ENCODE measurements at regions not wholly inside any gene's neighbourhood (a gene's known extent, or its start where the extent isn't known, plus 50 kb on each side); places are given as distances from the start of the nearest gene placed in this dataset.
"Not testable (repeated sequence)": the region's sequence is repeated elsewhere in the genome, so short reads cannot be mapped to it uniquely, and the experiment has no call there.

DNA sequence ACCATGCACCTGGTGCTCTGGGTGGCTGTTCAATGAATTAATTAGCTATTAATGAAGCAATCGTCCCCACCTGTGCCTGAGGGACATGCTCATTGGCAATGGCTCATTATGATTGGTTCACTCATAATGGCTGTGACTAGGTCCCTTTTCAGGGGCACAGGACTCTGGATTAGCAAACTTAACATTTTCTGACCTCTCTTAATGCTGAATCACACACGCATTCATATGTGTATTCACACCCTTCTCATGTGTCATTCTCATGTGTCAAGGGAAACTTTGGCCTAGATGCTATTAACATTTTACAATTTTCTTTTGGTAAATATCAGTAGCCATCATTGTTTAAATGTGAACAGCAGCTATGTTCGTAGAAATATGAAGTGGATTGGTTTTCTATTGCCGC lies 98.9 kb upstream of the PMAIP1 start:
- Histone ChIP-seq H3K4me3 (no peak overlapping the region), H3K27me3 (no peaks in the 10 kb centered on the region), H3K9me3 (no peaks in the 10 kb centered on the region), H3K27ac (no peak overlapping the region), H3K4me1 (no peaks in the 10 kb centered on the region), H3K36me3 (no peaks in the 10 kb centered on the region)
- DNase-seq (ENCODE audit: extremely low spot score in 2 of 2) = no peak
- intact Hi-C loops (cut with DNase I) = no loop called here
- TF ChIP-seq POLR2AphosphoS5 (IDR thresholded peaks at IDR 0.05; ENCODE audit: insufficient read depth in 1 of 2, low read depth in 1 of 2) (no peak), POLR2A (IDR thresholded peaks at IDR 0.05) (no peak)
- TF ChIP-seq, protein P1, sequence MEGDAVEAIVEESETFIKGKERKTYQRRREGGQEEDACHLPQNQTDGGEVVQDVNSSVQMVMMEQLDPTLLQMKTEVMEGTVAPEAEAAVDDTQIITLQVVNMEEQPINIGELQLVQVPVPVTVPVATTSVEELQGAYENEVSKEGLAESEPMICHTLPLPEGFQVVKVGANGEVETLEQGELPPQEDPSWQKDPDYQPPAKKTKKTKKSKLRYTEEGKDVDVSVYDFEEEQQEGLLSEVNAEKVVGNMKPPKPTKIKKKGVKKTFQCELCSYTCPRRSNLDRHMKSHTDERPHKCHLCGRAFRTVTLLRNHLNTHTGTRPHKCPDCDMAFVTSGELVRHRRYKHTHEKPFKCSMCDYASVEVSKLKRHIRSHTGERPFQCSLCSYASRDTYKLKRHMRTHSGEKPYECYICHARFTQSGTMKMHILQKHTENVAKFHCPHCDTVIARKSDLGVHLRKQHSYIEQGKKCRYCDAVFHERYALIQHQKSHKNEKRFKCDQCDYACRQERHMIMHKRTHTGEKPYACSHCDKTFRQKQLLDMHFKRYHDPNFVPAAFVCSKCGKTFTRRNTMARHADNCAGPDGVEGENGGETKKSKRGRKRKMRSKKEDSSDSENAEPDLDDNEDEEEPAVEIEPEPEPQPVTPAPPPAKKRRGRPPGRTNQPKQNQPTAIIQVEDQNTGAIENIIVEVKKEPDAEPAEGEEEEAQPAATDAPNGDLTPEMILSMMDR (IDR thresholded peaks at IDR 0.05) = no peak

DNA sequence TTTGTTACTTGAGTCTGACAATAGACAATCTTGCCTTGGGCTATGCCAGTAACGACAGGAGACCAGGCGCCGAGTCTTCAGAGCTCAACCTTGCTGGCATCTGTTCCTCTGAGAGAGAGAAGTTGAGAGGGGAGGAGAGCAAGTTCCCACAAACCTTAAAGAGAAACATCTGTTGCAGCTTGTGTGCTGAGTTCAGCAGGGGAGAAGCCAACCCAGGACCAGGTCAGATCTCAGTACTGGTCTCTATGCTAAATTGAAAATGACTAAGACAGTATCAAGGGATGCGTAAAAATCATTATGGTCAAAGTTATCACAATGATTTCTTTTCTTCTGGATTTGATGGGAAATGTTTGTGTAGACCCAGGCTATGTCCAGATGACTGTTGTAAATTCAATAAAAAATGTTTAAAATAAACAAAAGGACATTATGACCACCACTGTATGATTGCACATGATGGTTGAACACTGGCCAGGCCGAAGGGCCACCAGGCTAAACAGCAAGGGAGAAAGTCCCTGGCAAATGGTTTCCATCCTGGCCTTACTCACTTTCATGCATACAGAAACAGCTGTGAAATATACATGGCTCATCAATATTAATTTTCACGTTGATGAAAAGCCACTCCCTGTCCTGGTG lies 100.3 kb upstream of the PMAIP1 start:
- Histone ChIP-seq H3K27me3 (no peaks in the 10 kb centered on the region), H3K9me3 (no peaks in the 10 kb centered on the region), H3K36me3 (no peaks in the 10 kb centered on the region), H3K4me1 (no peaks in the 10 kb centered on the region), H3K27ac (no peak overlapping the region), H3K4me3 (no peak overlapping the region)
- intact Hi-C loops (cut with DNase I) = no loop called here
- DNase-seq (ENCODE audit: extremely low spot score in 2 of 2) = no peak
- TF ChIP-seq, protein P1 (IDR thresholded peaks at IDR 0.05) = no peak
- TF ChIP-seq POLR2A (IDR thresholded peaks at IDR 0.05) (no peak), POLR2AphosphoS5 (IDR thresholded peaks at IDR 0.05; ENCODE audit: insufficient read depth in 1 of 2, low read depth in 1 of 2) (no peak)

DNA sequence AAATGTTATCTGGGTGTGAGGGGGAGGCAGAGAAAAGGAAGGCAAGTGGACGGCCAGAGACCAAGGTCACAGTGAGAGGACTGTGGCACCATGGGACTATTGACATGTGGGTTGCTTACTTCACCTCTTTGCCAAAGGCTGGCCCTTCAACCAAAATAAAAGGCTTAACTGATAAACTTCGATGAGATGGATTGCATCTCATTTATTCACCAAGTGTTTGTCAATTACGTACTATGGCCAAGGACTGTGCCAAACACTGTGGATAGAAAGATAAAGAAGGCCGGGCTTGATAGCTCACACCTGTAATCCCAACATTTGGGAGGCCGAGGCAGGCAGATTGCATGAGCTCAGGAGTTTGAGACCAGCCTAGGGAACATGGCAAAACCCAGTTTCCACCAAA lies 98.7 kb upstream of the CCBE1 start:
- TF ChIP-seq, protein P1 (IDR thresholded peaks at IDR 0.05) = no peak
- TF ChIP-seq POLR2AphosphoS5 (IDR thresholded peaks at IDR 0.05; ENCODE audit: insufficient read depth in 1 of 2, low read depth in 1 of 2) (no peak), POLR2A (IDR thresholded peaks at IDR 0.05) (no peak)
- Histone ChIP-seq H3K4me3 (no peak overlapping the region), H3K36me3 (no peaks in the 10 kb centered on the region), H3K4me1 (no peaks in the 10 kb centered on the region), H3K27ac (no peak overlapping the region), H3K27me3 (no peaks in the 10 kb centered on the region), H3K9me3 (no peaks in the 10 kb centered on the region)
- intact Hi-C loops (cut with DNase I) = no loop called here
- DNase-seq (ENCODE audit: extremely low spot score in 2 of 2) = no peak

DNA sequence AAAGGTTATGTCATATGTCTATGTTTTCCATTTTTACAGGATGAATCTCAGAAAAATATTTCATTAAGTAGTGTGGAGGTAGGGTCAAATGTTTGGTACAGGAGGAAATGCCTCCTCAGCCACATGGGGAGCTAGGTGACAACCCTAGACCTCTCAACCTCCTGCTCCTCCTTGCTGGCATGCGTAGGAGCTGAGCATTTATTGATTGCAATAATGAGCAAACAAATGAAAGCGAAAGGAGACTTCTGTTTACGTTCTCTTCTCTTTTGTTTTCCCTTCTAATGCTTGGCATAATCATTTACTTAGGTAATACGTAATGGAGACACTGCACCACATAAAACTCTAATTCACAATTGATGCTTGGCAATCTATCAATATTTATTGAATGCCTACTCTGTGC lies 95.1 kb upstream of the CCBE1 start:
- H3K27ac ChIP-seq = no peak overlapping the region
- no peak for DNase-seq (ENCODE audit: extremely low spot score in 2 of 2)
- H3K27me3 ChIP-seq = no peaks in the 10 kb centered on the region
- H3K4me3 ChIP-seq = no peak overlapping the region
- TF ChIP-seq, protein P1 (IDR thresholded peaks at IDR 0.05) = no peak
- TF ChIP-seq POLR2A (IDR thresholded peaks at IDR 0.05) (no peak), POLR2AphosphoS5 (IDR thresholded peaks at IDR 0.05; ENCODE audit: insufficient read depth in 1 of 2, low read depth in 1 of 2) (no peak)
- H3K36me3 ChIP-seq = no peaks in the 10 kb centered on the region
- H3K9me3 ChIP-seq = no peaks in the 10 kb centered on the region
- intact Hi-C loops (cut with DNase I) = no loop called here
- H3K4me1 ChIP-seq = no peaks in the 10 kb centered on the region

DNA sequence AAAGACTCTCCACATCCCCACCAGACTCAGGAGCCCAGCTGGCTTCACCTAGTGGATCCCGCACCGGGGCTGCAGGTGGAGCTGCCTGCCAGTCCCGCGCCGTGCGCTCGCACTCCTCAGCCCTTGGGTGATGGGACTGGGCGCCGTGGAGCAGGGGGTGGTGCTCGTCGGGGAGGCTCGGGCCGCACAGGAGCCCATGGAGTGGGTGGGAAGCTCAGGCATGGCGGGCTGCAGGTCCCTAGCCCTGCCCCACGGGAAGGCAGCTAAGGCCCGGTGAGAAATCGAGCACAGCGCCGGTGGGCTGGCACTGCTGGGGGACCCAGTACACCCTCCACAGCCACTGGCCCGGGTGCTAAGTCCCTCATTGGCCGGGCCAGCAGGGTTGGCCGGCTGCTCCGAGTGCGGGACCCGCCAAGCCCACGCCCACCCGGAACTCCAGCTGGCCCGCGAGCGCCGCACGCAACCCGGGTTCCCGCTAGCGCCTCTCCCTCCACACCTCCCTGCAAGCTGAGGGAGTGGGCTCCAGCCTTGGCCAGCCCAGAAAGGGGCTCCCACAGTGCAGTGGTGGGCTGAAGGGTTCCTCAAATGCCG lies 93.2 kb upstream of the CCBE1 start:
- intact Hi-C loops (cut with DNase I); DNase-seq (ENCODE audit: extremely low spot score in 2 of 2); H3K9me3 ChIP-seq: not testable (repeated sequence)

More for the DNA sequence above, 93.2 kb upstream of the CCBE1 start:
- H3K4me1 ChIP-seq, H3K27ac ChIP-seq, H3K4me3 ChIP-seq, H3K27me3 ChIP-seq, H3K36me3 ChIP-seq: not testable (repeated sequence)

Measured in vagina (tissue), 2 donors.